GM12865 (cell line): ENCODE measurements at regions not wholly inside any gene's neighbourhood (a gene's known extent, or its start where the extent isn't known, plus 50 kb on each side); places are given as distances from the start of the nearest gene placed in this dataset.

Experiments used
- DNase-seq: peaks from one replicate; pipeline ENCODE4 v3.0.0; 2010; ENCODE audit warnings: low read depth
- H3K4me3 ChIP-seq: 2 replicates; pipeline ENCODE4 v1.5.1; 2011; ENCODE audit warnings: mild to moderate bottlenecking, low read depth, low read length, control low read depth
- TF ChIP-seq, protein P1 (sequence below): IDR thresholded peaks from 2 replicates; pipeline ENCODE4 v1.5.1; 2011; ENCODE audit warnings: low read length, control low read depth, low read depth, inconsistent platforms; ENCODE audit not compliant: insufficient read depth; ENCODE audit errors: missing control alignments

DNA sequence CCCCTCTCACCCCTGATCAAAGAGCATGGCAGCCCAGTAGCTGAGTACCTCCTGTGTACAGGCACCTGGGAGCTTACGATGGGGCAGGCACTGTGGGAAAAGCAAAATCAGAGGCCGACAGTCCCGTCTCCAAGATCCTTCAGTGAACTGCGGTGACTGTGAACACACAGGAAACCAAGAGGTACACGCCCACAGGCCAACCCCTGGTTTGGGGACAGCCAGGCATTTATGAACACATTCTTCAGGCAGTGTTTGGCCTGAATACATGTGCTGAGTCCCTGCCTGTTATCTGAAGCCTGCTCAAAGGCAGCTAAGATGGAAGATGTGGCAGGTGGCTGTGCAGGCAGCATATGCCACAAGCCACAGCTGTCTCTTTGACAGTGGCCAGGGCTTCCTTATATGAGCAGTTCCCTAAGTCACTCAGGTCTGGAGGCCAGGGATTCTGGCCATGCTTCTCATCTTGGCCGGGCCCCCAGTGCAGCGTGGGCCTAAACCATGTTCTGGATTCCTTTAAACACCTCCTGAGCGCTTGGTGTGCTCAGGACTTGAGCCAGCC is 123.6 kb downstream of the UQCRFS1 start:
- DNase-seq, result no peak
- TF ChIP-seq, protein P1, sequence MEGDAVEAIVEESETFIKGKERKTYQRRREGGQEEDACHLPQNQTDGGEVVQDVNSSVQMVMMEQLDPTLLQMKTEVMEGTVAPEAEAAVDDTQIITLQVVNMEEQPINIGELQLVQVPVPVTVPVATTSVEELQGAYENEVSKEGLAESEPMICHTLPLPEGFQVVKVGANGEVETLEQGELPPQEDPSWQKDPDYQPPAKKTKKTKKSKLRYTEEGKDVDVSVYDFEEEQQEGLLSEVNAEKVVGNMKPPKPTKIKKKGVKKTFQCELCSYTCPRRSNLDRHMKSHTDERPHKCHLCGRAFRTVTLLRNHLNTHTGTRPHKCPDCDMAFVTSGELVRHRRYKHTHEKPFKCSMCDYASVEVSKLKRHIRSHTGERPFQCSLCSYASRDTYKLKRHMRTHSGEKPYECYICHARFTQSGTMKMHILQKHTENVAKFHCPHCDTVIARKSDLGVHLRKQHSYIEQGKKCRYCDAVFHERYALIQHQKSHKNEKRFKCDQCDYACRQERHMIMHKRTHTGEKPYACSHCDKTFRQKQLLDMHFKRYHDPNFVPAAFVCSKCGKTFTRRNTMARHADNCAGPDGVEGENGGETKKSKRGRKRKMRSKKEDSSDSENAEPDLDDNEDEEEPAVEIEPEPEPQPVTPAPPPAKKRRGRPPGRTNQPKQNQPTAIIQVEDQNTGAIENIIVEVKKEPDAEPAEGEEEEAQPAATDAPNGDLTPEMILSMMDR, result no peak
- H3K4me3 ChIP-seq, result no peak overlapping the region

- no peak for DNase-seq
- no peak overlapping the region for H3K4me3 ChIP-seq
- TF ChIP-seq, protein P1, result no peak
Observed at GRCh38 chr19:29088761-29089160, 124.2 kb downstream of the UQCRFS1 start.

DNA sequence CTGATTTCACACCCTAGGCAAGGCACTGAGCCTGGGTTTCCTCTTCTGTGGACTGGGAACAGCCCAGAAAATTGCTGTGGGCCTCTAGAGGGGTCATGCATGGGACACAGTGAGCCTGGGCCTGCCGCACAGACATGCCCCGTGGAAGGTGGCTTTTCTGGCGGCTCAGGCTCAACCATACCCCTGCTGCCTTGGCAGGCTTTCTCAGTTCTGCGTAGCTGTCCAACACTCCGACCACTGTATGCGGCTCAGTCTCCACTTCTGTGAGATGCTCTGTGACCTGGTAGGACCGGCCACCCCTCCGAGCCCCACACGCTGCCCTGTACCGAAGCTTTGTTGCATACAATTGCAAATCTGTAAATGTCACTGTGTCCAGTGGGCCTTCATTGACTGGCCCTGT is 126.3 kb downstream of the UQCRFS1 start:
- TF ChIP-seq, protein P1, result no peak
- no peak for DNase-seq
- no peak overlapping the region for H3K4me3 ChIP-seq

- DNase-seq, result no peak
- TF ChIP-seq, protein P1, result no peak
Observed at GRCh38 chr19:29086182-29086581, 126.8 kb downstream of the UQCRFS1 start.

GRCh38 chr19:29085630-29086029 is 127.3 kb downstream of the UQCRFS1 start:
- no peak for DNase-seq
- TF ChIP-seq, protein P1, result no peak
- no peak overlapping the region for H3K4me3 ChIP-seq

More at GRCh38 chr19:29086182-29086581, 126.8 kb downstream of the UQCRFS1 start:
- no peak overlapping the region for H3K4me3 ChIP-seq

GRCh38 chr19:29085206-29085605 is 127.7 kb downstream of the UQCRFS1 start:
- DNase-seq, result no peak
- TF ChIP-seq, protein P1, result no peak
- H3K4me3 ChIP-seq, result no peak overlapping the region

DNA sequence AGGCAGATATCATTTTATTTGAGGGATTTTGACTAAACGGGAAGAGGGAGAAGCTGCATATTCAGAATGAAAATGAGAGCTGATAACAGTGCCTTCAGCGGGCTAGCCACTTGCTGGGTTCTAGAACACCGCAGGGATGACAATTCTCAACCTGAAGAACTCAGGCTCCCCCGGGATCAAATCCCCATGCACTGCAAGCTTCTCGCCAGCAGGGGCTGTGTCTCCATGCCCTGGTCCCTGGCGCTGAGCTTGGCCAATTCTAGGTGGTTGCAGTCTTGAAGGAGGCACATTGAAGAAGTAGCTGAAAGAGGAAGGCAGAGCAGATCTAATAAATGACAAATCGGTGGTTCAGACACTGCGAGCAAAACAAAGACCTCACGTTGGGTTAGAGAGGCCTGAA is 128.7 kb downstream of the UQCRFS1 start:
- peak; percentile 17 for DNase-seq
- TF ChIP-seq, protein P1, result peak; percentile 48
- no peak overlapping the region for H3K4me3 ChIP-seq
